ENCODE measurements at regions not wholly inside any gene's neighbourhood (a gene's known extent, or its start where the extent isn't known, plus 50 kb on each side); places are given as distances from the start of the nearest gene placed in this dataset.
"Not testable (repeated sequence)": the region's sequence is repeated elsewhere in the genome, so short reads cannot be mapped to it uniquely, and the experiment has no call there.

- TF ChIP-seq EP300 (IDR thresholded peaks at IDR 0.05; ENCODE audit: low read depth in 2 of 2, low read length in 2 of 2); EP300 (CRISPR knock-in tag; IDR thresholded peaks at IDR 0.05; ENCODE audit: borderline replicate concordance); TBL1XR1 (IDR thresholded peaks at IDR 0.05; ENCODE audit: borderline replicate concordance, low read length, partially characterized antibody); TCF12 (IDR thresholded peaks at IDR 0.05); TCF12 (CRISPR knock-in tag; IDR thresholded peaks at IDR 0.05); SNAPC5 (CRISPR knock-in tag; IDR thresholded peaks at IDR 0.05; ENCODE audit: borderline replicate concordance); ZNF263 (CRISPR knock-in tag; IDR thresholded peaks at IDR 0.05); CTCF (CRISPR knock-in tag; IDR thresholded peaks at IDR 0.05); JUN (CRISPR knock-in tag; IDR thresholded peaks at IDR 0.05); YY1 (IDR thresholded peaks at IDR 0.05; ENCODE audit: insufficient read depth, insufficient replicate concordance, low read depth, low read length); POLR2AphosphoS2 (IDR thresholded peaks at IDR 0.05; ENCODE audit: low read depth, low read length); SUZ12 (IDR thresholded peaks at IDR 0.05; ENCODE audit: low read depth, low read length); ZEB1 (IDR thresholded peaks at IDR 0.05; ENCODE audit: insufficient replicate concordance, low read depth); NFYB (CRISPR knock-in tag; IDR thresholded peaks at IDR 0.05): not testable (repeated sequence)
- TF ChIP-seq, protein P1, sequence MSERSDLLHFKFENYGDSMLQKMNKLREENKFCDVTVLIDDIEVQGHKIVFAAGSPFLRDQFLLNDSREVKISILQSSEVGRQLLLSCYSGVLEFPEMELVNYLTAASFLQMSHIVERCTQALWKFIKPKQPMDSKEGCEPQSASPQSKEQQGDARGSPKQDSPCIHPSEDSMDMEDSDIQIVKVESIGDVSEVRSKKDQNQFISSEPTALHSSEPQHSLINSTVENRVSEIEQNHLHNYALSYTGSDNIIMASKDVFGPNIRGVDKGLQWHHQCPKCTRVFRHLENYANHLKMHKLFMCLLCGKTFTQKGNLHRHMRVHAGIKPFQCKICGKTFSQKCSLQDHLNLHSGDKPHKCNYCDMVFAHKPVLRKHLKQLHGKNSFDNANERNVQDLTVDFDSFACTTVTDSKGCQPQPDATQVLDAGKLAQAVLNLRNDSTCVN (CRISPR knock-in tag; IDR thresholded peaks at IDR 0.05; ENCODE audit: borderline replicate concordance), result not testable (repeated sequence)
- TF ChIP-seq, protein P2, sequence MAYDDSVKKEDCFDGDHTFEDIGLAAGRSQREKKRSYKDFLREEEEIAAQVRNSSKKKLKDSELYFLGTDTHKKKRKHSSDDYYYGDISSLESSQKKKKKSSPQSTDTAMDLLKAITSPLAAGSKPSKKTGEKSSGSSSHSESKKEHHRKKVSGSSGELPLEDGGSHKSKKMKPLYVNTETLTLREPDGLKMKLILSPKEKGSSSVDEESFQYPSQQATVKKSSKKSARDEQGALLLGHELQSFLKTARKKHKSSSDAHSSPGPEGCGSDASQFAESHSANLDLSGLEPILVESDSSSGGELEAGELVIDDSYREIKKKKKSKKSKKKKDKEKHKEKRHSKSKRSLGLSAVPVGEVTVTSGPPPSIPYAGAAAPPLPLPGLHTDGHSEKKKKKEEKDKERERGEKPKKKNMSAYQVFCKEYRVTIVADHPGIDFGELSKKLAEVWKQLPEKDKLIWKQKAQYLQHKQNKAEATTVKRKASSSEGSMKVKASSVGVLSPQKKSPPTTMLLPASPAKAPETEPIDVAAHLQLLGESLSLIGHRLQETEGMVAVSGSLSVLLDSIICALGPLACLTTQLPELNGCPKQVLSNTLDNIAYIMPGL (CRISPR knock-in tag; IDR thresholded peaks at IDR 0.05; ENCODE audit: borderline replicate concordance in 1 of 2, low read depth in 1 of 2), result not testable (repeated sequence)
Observed at GRCh38 chr9:38474476-38474875, 50.2 kb upstream of the IGFBPL1 start.

Measured in HepG2 (cell line).